ENCODE measurements at regions not wholly inside any gene's neighbourhood (a gene's known extent, or its start where the extent isn't known, plus 50 kb on each side); places are given as distances from the start of the nearest gene placed in this dataset.

- no peak for DNase-seq (ENCODE audit: low spot score in 2 of 2)
- Histone ChIP-seq H3K27ac (no peak overlapping the region), H3K36me3 (no peaks in the 10 kb centered on the region), H3K4me3 (no peak overlapping the region), H3K9me3 (no peaks in the 10 kb centered on the region), H3K27me3 (no peaks in the 10 kb centered on the region), H3K4me1 (no peaks in the 10 kb centered on the region)
- 48 to 52% methylated on average over 2 of the region's 2 CpGs for WGBS, 2 donors
- TF ChIP-seq POLR2A (IDR thresholded peaks at IDR 0.05) (no peak), CTCF (IDR thresholded peaks at IDR 0.05) (no peak), EP300 (IDR thresholded peaks at IDR 0.05) (no peak)
These were observed 248.1 kb upstream of the DEPDC1 start for GRCh38 chr1:68745011-68745410.

GRCh38 chr1:68745451-68745850 lies 248.6 kb upstream of the DEPDC1 start:
- no peak for TF ChIP-seq POLR2A (IDR thresholded peaks at IDR 0.05)
- no peak for TF ChIP-seq CTCF (IDR thresholded peaks at IDR 0.05)
- TF ChIP-seq EP300 (IDR thresholded peaks at IDR 0.05) = no peak
- no peaks in the 10 kb centered on the region for H3K9me3 ChIP-seq
- H3K27ac ChIP-seq = no peak overlapping the region
- no peak overlapping the region for H3K4me3 ChIP-seq
- no peaks in the 10 kb centered on the region for H3K36me3 ChIP-seq
- WGBS, 2 donors = 35 to 42% methylated on average over 1 of the region's 1 CpG
- DNase-seq (ENCODE audit: low spot score in 2 of 2) = no peak
- no peaks in the 10 kb centered on the region for H3K27me3 ChIP-seq
- no peaks in the 10 kb centered on the region for H3K4me1 ChIP-seq

- H3K27me3 ChIP-seq = no peaks in the 10 kb centered on the region
- DNase-seq (ENCODE audit: low spot score in 2 of 2) = no peak
- H3K36me3 ChIP-seq = no peaks in the 10 kb centered on the region
- no peak overlapping the region for H3K27ac ChIP-seq
- H3K9me3 ChIP-seq = peaks cover 0 to under 1% (median 0%) of the 10 kb centered on the region in 4 donors
- H3K4me3 ChIP-seq = no peak overlapping the region
- TF ChIP-seq POLR2A (IDR thresholded peaks at IDR 0.05) (no peak), EP300 (IDR thresholded peaks at IDR 0.05) (no peak), CTCF (IDR thresholded peaks at IDR 0.05) (no peak)
- WGBS, 2 donors = 71 to 86% methylated on average over 1 of the region's 1 CpG
- no peaks in the 10 kb centered on the region for H3K4me1 ChIP-seq
These were observed 249.5 kb upstream of the DEPDC1 start for GRCh38 chr1:68746378-68746777.

GRCh38 chr1:68751723-68752122 lies 254.8 kb upstream of the DEPDC1 start:
- H3K9me3 ChIP-seq = peaks cover 0 to 4% (median 0%) of the 10 kb centered on the region in 4 donors
- WGBS, 2 donors = 64 to 69% methylated on average over 2 of the region's 2 CpGs

GRCh38 chr1:68758666-68759209 lies 261.9 kb upstream of the DEPDC1 start:
- Histone ChIP-seq H3K4me1 (no peaks in the 10 kb centered on the region), H3K4me3 (no peak overlapping the region), H3K9me3 (peaks cover 0 to 15% (median 3%) of the 10 kb centered on the region in 4 donors), H3K36me3 (no peaks in the 10 kb centered on the region), H3K27me3 (no peaks in the 10 kb centered on the region), H3K27ac (no peak overlapping the region)
- 80 to 82% methylated on average over 1 of the region's 1 CpG for WGBS, 2 donors
- no peak for TF ChIP-seq EP300 (IDR thresholded peaks at IDR 0.05)
- TF ChIP-seq CTCF (IDR thresholded peaks at IDR 0.05) = no peak
- no peak for TF ChIP-seq POLR2A (IDR thresholded peaks at IDR 0.05)
- DNase-seq (ENCODE audit: low spot score in 2 of 2) = no peak

More at GRCh38 chr1:68751723-68752122, 254.8 kb upstream of the DEPDC1 start:
- DNase-seq (ENCODE audit: low spot score in 2 of 2) = no peak
- H3K4me3 ChIP-seq = no peak overlapping the region
- H3K27ac ChIP-seq = no peak overlapping the region
- no peaks in the 10 kb centered on the region for H3K4me1 ChIP-seq
- H3K36me3 ChIP-seq = no peaks in the 10 kb centered on the region
- TF ChIP-seq POLR2A (IDR thresholded peaks at IDR 0.05) = no peak
- TF ChIP-seq EP300 (IDR thresholded peaks at IDR 0.05) = no peak
- no peak for TF ChIP-seq CTCF (IDR thresholded peaks at IDR 0.05)
- H3K27me3 ChIP-seq = no peaks in the 10 kb centered on the region
